ENCODE measurements at regions not wholly inside any gene's neighbourhood (a gene's known extent, or its start where the extent isn't known, plus 50 kb on each side); places are given as distances from the start of the nearest gene placed in this dataset.

- TF ChIP-seq CTCF (IDR thresholded peaks at IDR 0.05), result no peak
- TF ChIP-seq POLR2A (IDR thresholded peaks at IDR 0.05), result no peak
Observed at GRCh38 chr3:59436164-59436958, 386.5 kb upstream of the CFAP20DC start.
